ENCODE measurements at regions not wholly inside any gene's neighbourhood (a gene's known extent, or its start where the extent isn't known, plus 50 kb on each side); places are given as distances from the start of the nearest gene placed in this dataset.
"Not testable (repeated sequence)": the region's sequence is repeated elsewhere in the genome, so short reads cannot be mapped to it uniquely, and the experiment has no call there.

- no peak for DNase-seq
These were observed 150.0 kb downstream of the NFKBIZ start for GRCh38 chr3:101999177-101999779.

GRCh38 chr3:102000620-102001209 lies 151.4 kb downstream of the NFKBIZ start:
- no peak for DNase-seq

- no peak for DNase-seq
These were observed 152.7 kb downstream of the NFKBIZ start for GRCh38 chr3:102002056-102002455.

- DNase-seq = no peak
These were observed 155.2 kb downstream of the NFKBIZ start for GRCh38 chr3:102004561-102004960.

- no peak for DNase-seq
These were observed 156.2 kb downstream of the NFKBIZ start for GRCh38 chr3:102005551-102005950.

- DNase-seq = no peak
These were observed 157.6 kb downstream of the NFKBIZ start for GRCh38 chr3:102006812-102007485.

GRCh38 chr3:102008436-102008835 lies 159.1 kb downstream of the NFKBIZ start:
- DNase-seq = not testable (repeated sequence)

- no peak for DNase-seq
These were observed 167.1 kb downstream of the NFKBIZ start for GRCh38 chr3:102016417-102016816.

GRCh38 chr3:102017784-102018183 lies 168.5 kb downstream of the NFKBIZ start:
- no peak for DNase-seq

- DNase-seq = no peak
These were observed 169.2 kb downstream of the NFKBIZ start for GRCh38 chr3:102018551-102018950.

- no peak for DNase-seq
These were observed 171.4 kb downstream of the NFKBIZ start for GRCh38 chr3:102020735-102021134.

GRCh38 chr3:102024270-102024904 lies 175.1 kb downstream of the NFKBIZ start:
- DNase-seq = no peak

- DNase-seq = no peak
These were observed 176.4 kb downstream of the NFKBIZ start for GRCh38 chr3:102025606-102026270.

GRCh38 chr3:102026656-102027055 lies 177.3 kb downstream of the NFKBIZ start:
- DNase-seq = no peak

GRCh38 chr3:102030661-102031060 lies 181.3 kb downstream of the NFKBIZ start:
- no peak for DNase-seq

- no peak for DNase-seq
These were observed 182.5 kb downstream of the NFKBIZ start for GRCh38 chr3:102031834-102032233.

- DNase-seq = no peak
These were observed 183.4 kb downstream of the NFKBIZ start for GRCh38 chr3:102032491-102033383.

GRCh38 chr3:102034639-102035451 lies 185.5 kb downstream of the NFKBIZ start:
- DNase-seq = no peak

GRCh38 chr3:102036017-102036416 lies 186.7 kb downstream of the NFKBIZ start:
- no peak for DNase-seq

GRCh38 chr3:102036472-102036871 lies 187.2 kb downstream of the NFKBIZ start:
- DNase-seq = no peak

GRCh38 chr3:102037209-102037608 lies 187.9 kb downstream of the NFKBIZ start:
- DNase-seq = no peak
